ENCODE measurements at regions not wholly inside any gene's neighbourhood (a gene's known extent, or its start where the extent isn't known, plus 50 kb on each side); places are given as distances from the start of the nearest gene placed in this dataset.

GRCh38 chr13:91142572-91142971 lies 204.9 kb upstream of the MIR17HG start:
- peak; percentile 49 to 73 for DNase-seq

GRCh38 chr13:91144054-91144453 lies 203.4 kb upstream of the MIR17HG start:
- DNase-seq, result no peak

DNA sequence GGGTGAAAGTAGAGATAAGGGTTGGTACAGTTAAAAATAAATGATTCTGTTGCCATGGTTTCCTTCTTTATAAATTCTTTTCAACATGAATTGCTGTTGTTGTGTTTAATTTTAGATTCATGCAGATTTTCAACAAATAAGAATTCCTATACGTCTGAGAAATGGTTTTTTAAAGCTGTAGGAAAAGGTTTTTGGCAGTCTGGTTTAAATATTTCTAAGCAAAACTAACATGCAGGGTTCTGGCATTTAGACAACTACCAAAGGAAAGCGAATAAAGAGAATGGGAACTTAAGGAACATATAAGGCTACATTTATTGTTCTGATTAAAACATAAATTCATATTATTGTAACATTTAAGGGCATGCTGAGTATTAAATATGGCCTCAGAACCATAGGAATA lies 203.0 kb upstream of the MIR17HG start:
- DNase-seq, result no peak

GRCh38 chr13:91145571-91146205 lies 201.8 kb upstream of the MIR17HG start:
- no peak for DNase-seq

GRCh38 chr13:91146601-91147000 lies 200.9 kb upstream of the MIR17HG start:
- no peak for DNase-seq

DNA sequence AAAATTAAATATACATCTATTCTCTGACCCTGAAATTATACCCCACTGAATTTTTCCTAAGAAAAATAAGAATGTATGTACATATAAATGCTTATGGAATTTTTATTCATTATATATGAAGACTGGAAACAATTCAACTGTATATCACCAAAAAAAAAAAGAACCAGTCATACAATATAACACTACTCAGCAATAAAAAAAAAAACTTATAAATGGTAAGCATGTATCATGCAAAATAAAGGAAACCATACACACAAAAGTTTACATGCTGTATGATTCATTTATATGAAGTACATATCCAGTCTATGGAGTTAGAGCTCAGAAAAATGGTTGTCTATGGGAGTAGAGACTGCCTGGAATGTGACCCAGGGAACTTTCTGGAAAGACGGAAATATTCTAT lies 199.4 kb upstream of the MIR17HG start:
- no peak for DNase-seq

GRCh38 chr13:91151921-91152320 lies 195.6 kb upstream of the MIR17HG start:
- no peak for DNase-seq

- no peak for DNase-seq
These were observed 194.1 kb upstream of the MIR17HG start for GRCh38 chr13:91153372-91153771.

GRCh38 chr13:91154558-91155353 lies 192.7 kb upstream of the MIR17HG start:
- no peak for DNase-seq

DNA sequence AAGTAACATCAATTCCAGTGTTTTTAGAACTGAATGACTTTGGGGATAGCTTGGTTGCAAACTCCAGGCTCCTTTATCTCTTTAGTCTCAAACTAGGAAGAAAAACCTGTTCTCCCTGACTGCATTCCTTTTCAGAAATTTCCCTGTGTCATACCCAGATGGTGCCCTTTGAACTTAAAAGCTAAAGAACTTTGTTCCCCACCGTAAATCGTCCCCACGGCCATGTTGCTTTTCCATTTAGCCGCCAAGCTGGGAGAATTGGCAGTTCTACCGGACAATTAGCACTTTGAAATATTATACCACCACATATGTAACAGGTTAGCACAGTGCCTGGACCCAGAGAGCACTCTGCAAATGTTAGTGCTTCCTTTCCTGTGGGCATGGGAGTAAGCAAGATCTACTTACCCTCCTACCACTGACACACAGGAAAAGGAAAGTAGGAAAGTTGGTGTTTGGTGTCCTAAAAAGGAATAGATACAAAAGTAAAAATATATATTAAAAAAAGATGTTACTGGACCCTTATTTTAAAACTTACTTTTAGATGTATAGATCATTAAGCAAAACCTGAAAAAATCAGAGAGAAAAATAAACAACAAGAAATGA lies 191.9 kb upstream of the MIR17HG start:
- DNase-seq, result no peak

- DNase-seq, result no peak
These were observed 190.0 kb upstream of the MIR17HG start for GRCh38 chr13:91157273-91158016.

- DNase-seq, result no peak
These were observed 189.5 kb upstream of the MIR17HG start for GRCh38 chr13:91158017-91158395.

DNA sequence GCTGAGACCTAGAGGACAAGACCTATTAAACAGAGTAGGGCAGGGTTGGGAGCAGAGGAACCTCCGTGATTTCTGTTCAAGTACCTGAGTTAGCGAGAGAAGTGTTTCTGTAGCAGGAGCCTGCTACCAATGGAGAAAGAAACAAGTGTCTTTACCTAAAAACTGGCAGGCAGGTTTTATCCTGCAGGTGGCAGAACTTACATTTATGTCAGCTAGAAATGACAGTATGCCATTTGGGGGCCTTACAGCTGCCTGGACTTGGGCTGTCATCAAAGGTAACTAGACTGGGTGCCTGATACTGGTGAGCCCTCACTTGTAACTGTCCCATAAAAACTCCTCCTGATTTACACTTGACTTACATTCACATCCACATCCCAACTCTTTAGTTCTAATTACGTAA lies 185.3 kb upstream of the MIR17HG start:
- no peak for DNase-seq

GRCh38 chr13:91162589-91162988 lies 184.9 kb upstream of the MIR17HG start:
- DNase-seq, result no peak

DNA sequence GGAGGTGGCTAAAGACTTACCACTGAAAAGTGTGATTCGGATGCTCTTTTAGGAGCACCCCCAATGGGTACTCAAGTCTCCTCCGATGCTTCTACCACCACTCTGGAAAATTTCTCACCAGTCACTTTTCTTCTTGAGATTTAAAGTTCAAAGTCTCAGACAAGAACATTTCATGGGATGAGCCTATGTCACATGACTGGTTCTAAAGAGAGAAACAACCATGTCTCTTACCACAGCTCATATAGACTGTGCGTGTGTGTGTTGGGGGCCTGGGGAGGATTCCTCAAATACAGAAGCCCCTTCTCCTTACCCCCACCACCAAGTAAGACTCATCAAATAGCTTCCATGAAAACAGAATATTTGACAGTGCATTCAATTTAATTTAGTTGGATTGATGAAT lies 181.7 kb upstream of the MIR17HG start:
- DNase-seq, result no peak

DNA sequence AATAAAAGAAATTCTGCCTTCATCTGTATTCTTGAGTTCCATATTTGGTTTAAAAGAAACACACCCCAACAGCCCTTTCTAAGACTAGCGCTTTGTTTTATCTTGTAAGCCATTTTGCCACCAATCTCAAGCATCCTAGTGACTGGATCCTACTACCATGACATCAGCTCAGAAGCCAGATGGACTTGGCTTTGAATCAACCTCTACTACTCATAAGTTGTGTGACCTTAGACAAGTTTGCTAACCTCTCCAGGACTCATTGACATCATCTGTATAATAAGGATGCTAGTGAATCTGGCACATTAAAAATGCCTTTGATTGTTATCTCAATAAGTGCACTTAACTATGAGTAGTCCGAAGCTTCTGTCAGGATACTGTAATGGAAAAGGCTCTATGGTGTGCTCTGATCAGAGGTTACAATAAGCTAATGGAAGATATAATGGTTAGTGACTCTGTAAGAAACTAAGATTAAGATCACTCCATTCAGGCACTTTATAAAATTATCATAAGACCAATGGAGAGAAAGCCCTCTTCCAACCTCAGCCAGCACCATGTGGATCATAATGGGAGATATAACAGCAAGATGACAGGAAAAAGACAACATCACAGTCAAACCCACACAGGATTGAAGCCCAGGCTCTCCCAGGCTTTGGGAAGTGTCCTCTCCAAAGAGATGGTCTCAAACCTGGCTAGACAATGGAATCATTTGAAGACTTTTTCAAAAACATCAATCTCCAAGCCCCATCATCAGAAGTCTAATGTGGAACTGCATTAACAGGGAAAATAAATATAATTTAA lies 180.6 kb upstream of the MIR17HG start:
- no peak for DNase-seq

- no peak for DNase-seq
These were observed 179.6 kb upstream of the MIR17HG start for GRCh38 chr13:91167706-91168385.

GRCh38 chr13:91168386-91168711 lies 179.1 kb upstream of the MIR17HG start:
- DNase-seq, result no peak

GRCh38 chr13:91169321-91170050 lies 178.0 kb upstream of the MIR17HG start:
- DNase-seq, result no peak

GRCh38 chr13:91172160-91172559 lies 175.3 kb upstream of the MIR17HG start:
- no peak for DNase-seq

- DNase-seq, result no peak
These were observed 172.5 kb upstream of the MIR17HG start for GRCh38 chr13:91174886-91175501.
